ENCODE measurements at regions not wholly inside any gene's neighbourhood (a gene's known extent, or its start where the extent isn't known, plus 50 kb on each side); places are given as distances from the start of the nearest gene placed in this dataset.

DNA sequence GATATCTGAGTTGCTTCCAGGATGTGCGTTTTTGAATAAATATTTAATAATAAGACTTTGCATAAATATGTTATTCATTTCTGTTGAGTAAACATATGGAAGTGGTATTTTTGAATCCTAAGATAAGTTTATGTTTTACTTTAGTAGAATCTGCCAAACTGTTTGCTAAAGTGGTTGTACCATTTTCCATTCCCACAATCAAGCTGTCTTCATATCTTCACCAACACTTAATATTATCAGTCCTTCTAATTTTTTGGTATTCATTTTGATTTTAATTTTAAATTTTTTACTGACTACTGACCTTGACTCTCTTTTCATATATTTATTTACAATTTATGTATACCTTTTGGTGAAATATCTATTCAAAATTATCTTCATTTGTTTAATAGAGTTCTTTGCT lies 293.9 kb upstream of the PTCHD4 start:
- TF ChIP-seq CTCF (IDR thresholded peaks at IDR 0.05 in 2 of 3, conservative IDR thresholded peaks at IDR 0.05 in 1 of 3; ENCODE audit: borderline replicate concordance in 1 of 3, insufficient read depth in 1 of 3, low read depth in 2 of 3, low read length in 2 of 3): no peak
- TF ChIP-seq EZH2 (IDR thresholded peaks at IDR 0.05): no peak
- TF ChIP-seq SP1 (IDR thresholded peaks at IDR 0.05; ENCODE audit: low read depth): no peak
- TF ChIP-seq FOSL1 (IDR thresholded peaks at IDR 0.05; ENCODE audit: low read depth): no peak
- TF ChIP-seq POLR2A (IDR thresholded peaks at IDR 0.05; ENCODE audit: borderline replicate concordance, extremely low read depth, insufficient read depth, insufficient read length): no peak
- TF ChIP-seq CEBPB (IDR thresholded peaks at IDR 0.05; ENCODE audit: low read depth): no peak
- no peak for TF ChIP-seq TCF7L2 (IDR thresholded peaks at IDR 0.05; ENCODE audit: borderline replicate concordance, extremely low read depth, insufficient read depth, insufficient read length)
- no peak for TF ChIP-seq POLR2AphosphoS5 (IDR thresholded peaks at IDR 0.05; ENCODE audit: low read depth, low read length)
- TF ChIP-seq ZFX (IDR thresholded peaks at IDR 0.05): no peak
- TF ChIP-seq, protein P1, sequence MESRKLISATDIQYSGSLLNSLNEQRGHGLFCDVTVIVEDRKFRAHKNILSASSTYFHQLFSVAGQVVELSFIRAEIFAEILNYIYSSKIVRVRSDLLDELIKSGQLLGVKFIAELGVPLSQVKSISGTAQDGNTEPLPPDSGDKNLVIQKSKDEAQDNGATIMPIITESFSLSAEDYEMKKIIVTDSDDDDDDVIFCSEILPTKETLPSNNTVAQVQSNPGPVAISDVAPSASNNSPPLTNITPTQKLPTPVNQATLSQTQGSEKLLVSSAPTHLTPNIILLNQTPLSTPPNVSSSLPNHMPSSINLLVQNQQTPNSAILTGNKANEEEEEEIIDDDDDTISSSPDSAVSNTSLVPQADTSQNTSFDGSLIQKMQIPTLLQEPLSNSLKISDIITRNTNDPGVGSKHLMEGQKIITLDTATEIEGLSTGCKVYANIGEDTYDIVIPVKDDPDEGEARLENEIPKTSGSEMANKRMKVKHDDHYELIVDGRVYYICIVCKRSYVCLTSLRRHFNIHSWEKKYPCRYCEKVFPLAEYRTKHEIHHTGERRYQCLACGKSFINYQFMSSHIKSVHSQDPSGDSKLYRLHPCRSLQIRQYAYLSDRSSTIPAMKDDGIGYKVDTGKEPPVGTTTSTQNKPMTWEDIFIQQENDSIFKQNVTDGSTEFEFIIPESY (IDR thresholded peaks at IDR 0.05; ENCODE audit: extremely low read depth, insufficient replicate concordance, low read length): no peak
- no peak for TF ChIP-seq EGR1 (IDR thresholded peaks at IDR 0.05; ENCODE audit: low read depth)
